NCI-H2107 treated with DMSO at 0.1 percent for 48 hours (cell line): ENCODE measurements at regions not wholly inside any gene's neighbourhood (a gene's known extent, or its start where the extent isn't known, plus 50 kb on each side); places are given as distances from the start of the nearest gene placed in this dataset.

Source experiments
- DNase-seq: peaks from one replicate; lab custom pipeline; 2025; ENCODE audit not compliant: unreplicated experiment; lab: John Stamatoyannopoulos, UW

DNA sequence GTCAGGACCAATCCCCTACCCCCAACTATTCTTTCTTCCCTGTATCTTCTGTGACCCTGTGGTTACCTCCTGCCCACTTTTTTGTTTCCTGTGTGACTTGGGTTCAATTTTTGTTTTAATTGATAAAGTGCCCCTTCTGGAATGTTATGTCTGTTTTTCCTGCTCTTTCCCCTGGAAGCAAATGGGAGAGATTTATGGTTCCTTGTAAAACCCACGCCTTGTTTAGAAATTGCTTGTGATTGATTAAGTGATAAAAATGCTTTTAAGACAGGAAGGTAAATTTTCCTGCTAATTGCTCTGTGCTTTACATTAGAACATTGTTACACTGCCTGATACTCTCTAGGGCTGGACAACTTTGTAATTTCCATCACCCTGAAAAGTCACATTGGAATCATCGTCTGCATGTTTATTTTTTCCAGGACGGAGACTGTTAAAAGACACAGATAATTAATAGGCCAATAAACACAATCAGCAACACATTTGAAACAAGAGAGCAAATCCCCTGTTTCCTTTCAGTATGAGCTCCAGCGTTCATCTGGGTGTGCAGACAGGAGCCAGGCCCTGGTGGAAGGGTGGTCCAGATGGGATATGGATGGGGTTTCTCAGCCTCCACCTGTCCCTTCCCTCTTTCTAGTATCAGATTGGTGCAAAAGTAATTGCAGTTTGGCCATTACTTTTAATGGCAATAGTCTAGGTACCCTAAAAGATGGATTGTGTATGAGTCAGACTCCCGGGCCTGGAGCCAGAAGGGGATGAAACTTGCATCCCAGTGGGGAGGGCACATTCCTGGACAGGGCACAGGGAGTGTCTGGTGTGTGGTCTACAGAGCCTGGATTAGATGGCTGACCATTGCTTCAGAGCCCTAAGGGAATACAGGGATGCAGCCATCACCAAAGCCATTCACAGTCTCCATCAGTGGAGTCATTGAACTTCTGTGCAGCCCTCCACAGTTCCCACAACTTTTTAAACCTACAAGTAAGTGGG lies 58.1 kb upstream of the AGBL1 start:
- DNase-seq, result no peak

DNA sequence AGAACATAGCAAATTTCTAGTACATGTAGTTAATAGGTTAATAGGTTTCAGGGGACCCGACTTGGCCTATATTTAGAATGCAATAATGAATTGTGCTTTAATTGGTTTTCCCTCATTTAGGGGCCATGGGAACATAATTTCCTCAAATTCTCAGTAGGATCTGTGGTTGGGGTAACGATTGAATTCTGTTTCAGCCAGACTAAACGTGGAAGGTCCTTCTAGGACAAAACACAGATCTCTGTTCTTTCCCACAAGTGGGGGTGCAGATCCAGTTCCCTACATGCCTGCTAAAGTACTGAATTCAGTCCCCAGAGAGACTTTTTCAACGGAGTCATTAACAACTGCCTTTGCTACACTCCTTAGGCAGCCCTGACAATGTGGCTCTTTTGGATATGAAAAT lies 50.7 kb upstream of the AGBL1 start:
- DNase-seq, result no peak
